HCT116 (cell line): ENCODE measurements at regions not wholly inside any gene's neighbourhood (a gene's known extent, or its start where the extent isn't known, plus 50 kb on each side); places are given as distances from the start of the nearest gene placed in this dataset.

Experiments
- ATAC-seq: fragments of 200-7000 bp; cut with Tn5 transposase; 2 replicates; pipeline ENCODE4 v1.9.1; 2020; ENCODE audit warnings: mild to moderate bottlenecking, moderate library complexity
- BruUV-seq: library from RNA; stranded (reverse); fragments of 400-500 nt; replicated peaks from 2 replicates; lab custom pipeline; 2021; lab: Mats Ljungman, UMichigan
- CTCF ChIA-PET: fragments of 300-600 bp; sonication (Branson Sonifier 250); formaldehyde crosslinking; loops from one replicate; lab custom pipeline; 2021; ENCODE audit warnings: antibody characterized with exemption; lab: Charles Lee
- POLR2A ChIA-PET: fragments of 300-600, 350-600 bp; sonication (Branson Sonifier 250); formaldehyde crosslinking; loops from one replicate; lab custom pipeline; 2021; ENCODE audit warnings: antibody characterized with exemption; lab: Charles Lee
- RAD21 ChIA-PET, 2 experiments: fragments of 300-600 bp; sonication (Branson Sonifier 250); formaldehyde crosslinking; loops; one replicate each; lab custom pipeline; 2023; ENCODE audit warnings: low total read pairs in 2 of 2; ENCODE audit not compliant: uncharacterized antibody in 2 of 2, unreplicated experiment in 2 of 2, low non-redundant PET in 1 of 2; lab: Charles Lee
- DNase-seq: peaks from one replicate; pipeline ENCODE4 v3.0.0-alpha.2; 2010; ENCODE audit warnings: low read depth, low spot score
- H2AFZ ChIP-seq: fragments of 200-600 bp; shearing (Covaris generic), sonication (generic); 2 replicates; pipeline ENCODE4 v1.6.1; 2017; ENCODE audit warnings: low read depth, mixed run types, mixed read lengths, antibody characterized with exemption, low read length; ENCODE audit not compliant: poor library complexity, severe bottlenecking
- H3K27ac ChIP-seq: 2 replicates; pipeline ENCODE4 v1.5.1; 2012; ENCODE audit warnings: low read depth, low read length
- H3K27me3 ChIP-seq: fragments of 200-600 bp; sonication (generic); 2 replicates; pipeline ENCODE4 v1.6.1; 2016; ENCODE audit warnings: mixed run types, low read length, mixed read lengths; ENCODE audit not compliant: insufficient read depth
- H3K36me3 ChIP-seq, 2 experiments: fragments of 200-500 bp in 1 of 2; fragments of 200-600 bp in 1 of 2; sonication (Bioruptor generic) in 1 of 2; sonication (generic) in 1 of 2; 2 replicates each; pipeline versions ENCODE4 v1.5.1 to v1.6.1; 2014 to 2016; ENCODE audit warnings: low read length in 2 of 2, inconsistent platforms in 1 of 2, mixed read lengths in 1 of 2, mixed run types in 1 of 2; ENCODE audit not compliant: insufficient read depth in 2 of 2, control insufficient read depth in 1 of 2
- H3K4me1 ChIP-seq, 2 experiments: fragments of 200-600 bp in 1 of 2; sonication (generic) in 1 of 2; 2 replicates each; pipeline versions ENCODE4 v1.5.1 to v1.6.1; 2012 to 2017; ENCODE audit warnings: low read length in 2 of 2, inconsistent platforms in 1 of 2, mild to moderate bottlenecking in 1 of 2, mixed read lengths in 1 of 2, mixed run types in 1 of 2, moderate library complexity in 1 of 2; ENCODE audit not compliant: insufficient read depth in 2 of 2, control insufficient read depth in 1 of 2
- H3K4me2 ChIP-seq: fragments of 200-600 bp; sonication (generic); 2 replicates; pipeline ENCODE4 v1.6.1; 2017; ENCODE audit warnings: mixed run types, low read length, mixed read lengths
- H3K4me3 ChIP-seq, 2 experiments: fragments of 200-600 bp in 1 of 2; sonication (generic) in 1 of 2; replicated peaks in 1 of 2; 2 replicates each; pipeline ENCODE4 v1.5.1; 2011 to 2016; ENCODE audit warnings: low read length in 2 of 2, control low read depth in 1 of 2, low read depth in 1 of 2, mild to moderate bottlenecking in 1 of 2, mixed read lengths in 1 of 2, mixed run types in 1 of 2
- H3K79me2 ChIP-seq: fragments of 200-600 bp; sonication (generic); 2 replicates; pipeline ENCODE4 v1.6.1; 2017; ENCODE audit warnings: mild to moderate bottlenecking, mixed run types, low read length, moderate library complexity, mixed read lengths; ENCODE audit not compliant: insufficient read depth
- H3K9ac ChIP-seq: fragments of 200-600 bp; sonication (generic); 2 replicates; pipeline ENCODE4 v1.6.1; 2016; ENCODE audit warnings: low read length, mixed read lengths
- H3K9me2 ChIP-seq: fragments of 200-600 bp; sonication (generic), shearing (Covaris generic); 2 replicates; pipeline ENCODE4 v1.6.1; 2017; ENCODE audit warnings: mixed run types, mild to moderate bottlenecking, moderate library complexity; ENCODE audit not compliant: insufficient read depth
- H3K9me3 ChIP-seq, 2 experiments: fragments of 200-500 bp in 1 of 2; fragments of 200-600 bp in 1 of 2; sonication (Bioruptor generic) in 1 of 2; sonication (generic) in 1 of 2; 2 replicates each; pipeline ENCODE4 v1.6.1; 2014 to 2017; ENCODE audit warnings: low read length in 2 of 2, mixed read lengths in 2 of 2, inconsistent platforms in 1 of 2, low read depth in 1 of 2, mild to moderate bottlenecking in 1 of 2, mixed run types in 1 of 2, moderate library complexity in 1 of 2; ENCODE audit not compliant: control insufficient read depth in 1 of 2, insufficient read depth in 1 of 2
- H4K20me1 ChIP-seq: fragments of 200-600 bp; sonication (generic), shearing (Covaris generic); 2 replicates; pipeline ENCODE4 v1.6.1; 2017; ENCODE audit warnings: mixed run types, mild to moderate bottlenecking, moderate library complexity; ENCODE audit not compliant: insufficient read depth
- CEBPB ChIP-seq: IDR thresholded peaks from 2 replicates; pipeline ENCODE4 v1.6.1; 2012; ENCODE audit warnings: low read depth
- EZH2 ChIP-seq: fragments of 200-600 bp; sonication (generic); IDR thresholded peaks from 2 replicates; pipeline ENCODE4 v1.6.1; 2017; ENCODE audit warnings: antibody characterized with exemption, mixed run types
- EZH2phosphoT487 ChIP-seq: fragments of 200-600 bp; IDR thresholded peaks from 2 replicates; pipeline ENCODE4 v1.6.1; 2018; ENCODE audit warnings: antibody characterized with exemption, borderline replicate concordance
- FOSL1 ChIP-seq: IDR thresholded peaks from 2 replicates; pipeline ENCODE4 v1.6.1; 2012; ENCODE audit warnings: low read depth
- JUND ChIP-seq: IDR thresholded peaks from 2 replicates; pipeline ENCODE4 v1.6.1; 2012
- POLR2A ChIP-seq: IDR thresholded peaks from 2 replicates; pipeline ENCODE4 v1.7.0; 2011; ENCODE audit warnings: borderline replicate concordance; ENCODE audit not compliant: insufficient read depth, insufficient read length; ENCODE audit errors: extremely low read depth
- SIN3A ChIP-seq: IDR thresholded peaks from 2 replicates; pipeline ENCODE4 v1.6.1; 2012; ENCODE audit warnings: low read depth
- SRF ChIP-seq: IDR thresholded peaks from 2 replicates; pipeline ENCODE4 v1.6.1; 2012; ENCODE audit warnings: low read depth
- ZBTB33 ChIP-seq: IDR thresholded peaks from 2 replicates; pipeline ENCODE4 v1.6.1; 2011; ENCODE audit warnings: mild to moderate bottlenecking, low read length, moderate library complexity; ENCODE audit not compliant: insufficient replicate concordance; ENCODE audit errors: extremely low read depth
- ZFX ChIP-seq: fragments of 450-650 bp; IDR thresholded peaks from 2 replicates; pipeline ENCODE4 v1.6.1; 2017
- ZNF274 ChIP-seq: fragments of 200-500 bp; sonication (Bioruptor generic); IDR thresholded peaks from 2 replicates; pipeline ENCODE4 v1.6.1; 2014; ENCODE audit warnings: mild to moderate bottlenecking, low read depth, low read length, inconsistent platforms
- intact Hi-C: fragments of 100-400 bp; cut with micrococcal nuclease; formaldehyde crosslinking; loops from 2 replicates; pipeline ENCODE4 v1.10.0; 2022

- TF ChIP-seq ZNF274: no peak
- no peak for TF ChIP-seq SIN3A
- TF ChIP-seq FOSL1: no peak
- no peak for TF ChIP-seq ZFX
- no peak for TF ChIP-seq SRF
- no peak for TF ChIP-seq JUND
- TF ChIP-seq POLR2A: no peak
- no peak for TF ChIP-seq ZBTB33
- no peak for TF ChIP-seq EZH2phosphoT487
- no peak for TF ChIP-seq EZH2
- no peak for TF ChIP-seq CEBPB
- Histone ChIP-seq H2AFZ (no peak overlapping the region), H4K20me1 (no peaks in the 10 kb centered on the region), H3K79me2 (no peaks in the 10 kb centered on the region), H3K36me3 (no peaks in the 10 kb centered on the region), H3K9me2 (no peaks in the 10 kb centered on the region), H3K27me3 (no peaks in the 10 kb centered on the region; the same call in 1 of the 2 replicates), H3K27ac (no peak overlapping the region), H3K9me3 (no peaks in the 10 kb centered on the region), H3K4me1 (no peaks in the 10 kb centered on the region), H3K9ac (no peak overlapping the region), H3K4me3 (no peak overlapping the region), H3K4me2 (no peak overlapping the region)
- ChIA-PET POLR2A (no interaction called here), CTCF (no interaction called here), RAD21 (no interaction called here)
- no peak for DNase-seq
- BruUV-seq: no TSS peak
- no peak for ATAC-seq
- intact Hi-C loops: no loop called here
Measured at GRCh38 chr5:6182271-6182815, 196.0 kb downstream of the MED10 start.
